ENCODE measurements at regions not wholly inside any gene's neighbourhood (a gene's known extent, or its start where the extent isn't known, plus 50 kb on each side); places are given as distances from the start of the nearest gene placed in this dataset.

GRCh38 chr2:57802243-57802642, 244.4 kb upstream of the VRK2 start:
- H3K27ac ChIP-seq: no peak overlapping the region

GRCh38 chr2:57804971-57805370, 241.6 kb upstream of the VRK2 start:
- DNase-seq: no peak
- no peaks in the 10 kb centered on the region for H3K9me3 ChIP-seq
- H3K27me3 ChIP-seq: no peaks in the 10 kb centered on the region
- TF ChIP-seq CTCF (IDR thresholded peaks at IDR 0.05): no peak
- no peak for TF ChIP-seq POLR2A (IDR thresholded peaks at IDR 0.05)
- H3K4me1 ChIP-seq: no peaks in the 10 kb centered on the region
- no peak overlapping the region for H3K27ac ChIP-seq
- H3K4me3 ChIP-seq: no peak overlapping the region
- H3K36me3 ChIP-seq: no peaks in the 10 kb centered on the region

More at GRCh38 chr2:57802243-57802642, 244.4 kb upstream of the VRK2 start:
- DNase-seq: peak in 1 of 3 donors; percentile 23
- no peak for TF ChIP-seq CTCF (IDR thresholded peaks at IDR 0.05)
- no peak for TF ChIP-seq POLR2A (IDR thresholded peaks at IDR 0.05)
- H3K4me3 ChIP-seq: no peak overlapping the region
- H3K36me3 ChIP-seq: no peaks in the 10 kb centered on the region
- H3K4me1 ChIP-seq: no peaks in the 10 kb centered on the region
- H3K27me3 ChIP-seq: no peaks in the 10 kb centered on the region
- no peaks in the 10 kb centered on the region for H3K9me3 ChIP-seq

GRCh38 chr2:57806449-57806968, 240.1 kb upstream of the VRK2 start:
- H3K4me1 ChIP-seq: no peaks in the 10 kb centered on the region
- no peak for TF ChIP-seq POLR2A (IDR thresholded peaks at IDR 0.05)
- TF ChIP-seq CTCF (IDR thresholded peaks at IDR 0.05): no peak
- no peaks in the 10 kb centered on the region for H3K9me3 ChIP-seq
- no peak for DNase-seq
- H3K36me3 ChIP-seq: no peaks in the 10 kb centered on the region
- H3K4me3 ChIP-seq: no peak overlapping the region
- no peaks in the 10 kb centered on the region for H3K27me3 ChIP-seq
- H3K27ac ChIP-seq: no peak overlapping the region

- Histone ChIP-seq H3K4me1 (no peaks in the 10 kb centered on the region), H3K27ac (no peak overlapping the region), H3K36me3 (no peaks in the 10 kb centered on the region), H3K27me3 (no peaks in the 10 kb centered on the region), H3K4me3 (no peak overlapping the region), H3K9me3 (no peaks in the 10 kb centered on the region)
- no peak for TF ChIP-seq CTCF (IDR thresholded peaks at IDR 0.05)
- TF ChIP-seq POLR2A (IDR thresholded peaks at IDR 0.05): no peak
- DNase-seq: no peak
Measured at GRCh38 chr2:57809230-57809629, 237.4 kb upstream of the VRK2 start.

GRCh38 chr2:57821088-57821487, 225.5 kb upstream of the VRK2 start:
- no peak overlapping the region for H3K4me3 ChIP-seq
- TF ChIP-seq POLR2A (IDR thresholded peaks at IDR 0.05) (no peak), CTCF (IDR thresholded peaks at IDR 0.05) (no peak)

GRCh38 chr2:57828221-57828620, 218.4 kb upstream of the VRK2 start:
- no peaks in the 10 kb centered on the region for H3K36me3 ChIP-seq
- H3K4me1 ChIP-seq: no peaks in the 10 kb centered on the region
- DNase-seq: no peak
- H3K4me3 ChIP-seq: no peak overlapping the region
- TF ChIP-seq POLR2A (IDR thresholded peaks at IDR 0.05) (no peak), CTCF (IDR thresholded peaks at IDR 0.05) (no peak)
- H3K27ac ChIP-seq: no peak overlapping the region
- H3K9me3 ChIP-seq: no peaks in the 10 kb centered on the region
- H3K27me3 ChIP-seq: no peaks in the 10 kb centered on the region

More at GRCh38 chr2:57821088-57821487, 225.5 kb upstream of the VRK2 start:
- no peaks in the 10 kb centered on the region for H3K9me3 ChIP-seq
- H3K36me3 ChIP-seq: no peaks in the 10 kb centered on the region
- no peak overlapping the region for H3K27ac ChIP-seq
- no peaks in the 10 kb centered on the region for H3K27me3 ChIP-seq
- no peak for DNase-seq
- H3K4me1 ChIP-seq: no peaks in the 10 kb centered on the region
